ENCODE measurements at regions not wholly inside any gene's neighbourhood (a gene's known extent, or its start where the extent isn't known, plus 50 kb on each side); places are given as distances from the start of the nearest gene placed in this dataset.

- intact Hi-C loops (cut with DNase I): no loop called here
- Histone ChIP-seq H3K4me3 (no peak overlapping the region), H3K27me3 (no peaks in the 10 kb centered on the region), H3K4me1 (ENCODE audit: insufficient read depth) (no peaks in the 10 kb centered on the region), H3K9me3 (no peaks in the 10 kb centered on the region), H3K27ac (no peak overlapping the region), H3K36me3 (no peaks in the 10 kb centered on the region)
- no peak for TF ChIP-seq CTCF (IDR thresholded peaks at IDR 0.05)
- no peak for TF ChIP-seq POLR2A (IDR thresholded peaks at IDR 0.05)
- DNase-seq: no peak
Measured at GRCh38 chrX:11836284-11836683, 78.2 kb downstream of the MSL3 start.

- no peaks in the 10 kb centered on the region for H3K9me3 ChIP-seq
- no peaks in the 10 kb centered on the region for H3K27me3 ChIP-seq
- no peaks in the 10 kb centered on the region for H3K4me1 ChIP-seq (ENCODE audit: insufficient read depth)
- H3K4me3 ChIP-seq: no peak overlapping the region
- intact Hi-C loops (cut with DNase I): no loop called here
- DNase-seq: no peak
- 37 to 49% (median 37%) methylated on average over 3 of the region's 3 CpGs for WGBS, 3 donors
- H3K36me3 ChIP-seq: no peaks in the 10 kb centered on the region
- H3K27ac ChIP-seq: no peak overlapping the region
- no peak for TF ChIP-seq CTCF (IDR thresholded peaks at IDR 0.05)
- no peak for TF ChIP-seq POLR2A (IDR thresholded peaks at IDR 0.05)
- no peak for TF ChIP-seq EP300 (IDR thresholded peaks at IDR 0.05)
Measured at GRCh38 chrX:11837437-11837836, 79.4 kb downstream of the MSL3 start.

GRCh38 chrX:11864171-11864570, 106.1 kb downstream of the MSL3 start:
- no peaks in the 10 kb centered on the region for H3K9me3 ChIP-seq
- no peaks in the 10 kb centered on the region for H3K4me1 ChIP-seq (ENCODE audit: insufficient read depth)
- no peak overlapping the region for H3K4me3 ChIP-seq
- DNase-seq: no peak
- H3K27ac ChIP-seq: no peak overlapping the region
- H3K27me3 ChIP-seq: no peaks in the 10 kb centered on the region
- H3K36me3 ChIP-seq: no peaks in the 10 kb centered on the region
- WGBS, 3 donors: 75 to 84% (median 77%) methylated on average over 2 of the region's 2 CpGs
- intact Hi-C loops (cut with DNase I): no loop called here
- TF ChIP-seq EP300 (IDR thresholded peaks at IDR 0.05): no peak
- no peak for TF ChIP-seq CTCF (IDR thresholded peaks at IDR 0.05)
- TF ChIP-seq POLR2A (IDR thresholded peaks at IDR 0.05): no peak

- Histone ChIP-seq H3K27me3 (no peaks in the 10 kb centered on the region), H3K27ac (no peak overlapping the region), H3K4me3 (no peak overlapping the region), H3K9me3 (no peaks in the 10 kb centered on the region), H3K36me3 (no peaks in the 10 kb centered on the region), H3K4me1 (ENCODE audit: insufficient read depth) (no peaks in the 10 kb centered on the region)
- no peak for TF ChIP-seq EP300 (IDR thresholded peaks at IDR 0.05)
- TF ChIP-seq CTCF (IDR thresholded peaks at IDR 0.05): no peak
- TF ChIP-seq POLR2A (IDR thresholded peaks at IDR 0.05): no peak
- no peak for DNase-seq
- 61 to 72% (median 69%) methylated on average over 7 of the region's 7 CpGs for WGBS, 3 donors
- intact Hi-C loops (cut with DNase I): no loop called here
Measured at GRCh38 chrX:11867610-11868345, 109.7 kb downstream of the MSL3 start.
